Small intestine (tissue), 7 donors: ENCODE measurements at regions not wholly inside any gene's neighbourhood (a gene's known extent, or its start where the extent isn't known, plus 50 kb on each side); places are given as distances from the start of the nearest gene placed in this dataset.

Experiments
- DNase-seq, 2 donors: peaks; one replicate each; pipeline versions ENCODE4 v3.0.0 to v3.0.0-alpha.2; 2013
- FAIRE-seq: peaks from 2 replicates; lab custom pipeline; 2012; peaks lifted over from hg19 to GRCh38; lab: Jason Lieb, UNC
- H3K27ac ChIP-seq, 3 donors: one replicate each; pipeline ENCODE4 v1.5.1; 2013; ENCODE audit warnings: low read length in 2 of 3, mild to moderate bottlenecking in 2 of 3, control low read depth in 1 of 3, inconsistent platforms in 1 of 3, low read depth in 1 of 3, moderate library complexity in 1 of 3
- H3K27me3 ChIP-seq, 3 donors: one replicate each; pipeline ENCODE4 v1.6.1; 2013; ENCODE audit warnings: low read length in 3 of 3, inconsistent platforms in 1 of 3; ENCODE audit not compliant: control insufficient read depth in 3 of 3, insufficient read depth in 3 of 3
- H3K36me3 ChIP-seq, 3 donors: one replicate each; pipeline ENCODE4 v1.6.1; 2013; ENCODE audit warnings: low read length in 3 of 3, inconsistent platforms in 1 of 3, low read depth in 1 of 3, mild to moderate bottlenecking in 1 of 3, moderate library complexity in 1 of 3; ENCODE audit not compliant: control insufficient read depth in 3 of 3, insufficient read depth in 2 of 3
- H3K4me1 ChIP-seq, 3 donors: one replicate each; pipeline ENCODE4 v1.6.1; 2013; ENCODE audit warnings: low read length in 2 of 3, inconsistent platforms in 1 of 3, low read depth in 1 of 3, mild to moderate bottlenecking in 1 of 3, moderate library complexity in 1 of 3; ENCODE audit not compliant: control insufficient read depth in 3 of 3, insufficient read depth in 2 of 3
- H3K4me3 ChIP-seq, 3 donors: one replicate each; pipeline ENCODE4 v1.5.1; 2013; ENCODE audit warnings: low read length in 3 of 3, control low read depth in 1 of 3, inconsistent platforms in 1 of 3, low read depth in 1 of 3, mild to moderate bottlenecking in 1 of 3, moderate library complexity in 1 of 3
- H3K9me3 ChIP-seq, 2 donors: one replicate each; pipeline ENCODE4 v1.6.1; 2013; ENCODE audit warnings: low read depth in 1 of 2, low read length in 1 of 2; ENCODE audit not compliant: control insufficient read depth in 2 of 2, insufficient read depth in 1 of 2
- WGBS, 3 donors: extraction: QIAGEN DNeasy Blood & Tissue Kit; methylation state at CpG; one replicate each; pipeline ENCODE4 v1.1.7; 2013; 5-methylcytosine and 5-hydroxymethylcytosine counted together
- donor health status: healthy with polysubstance abuse.
- donor health status: control.
- donor health status: control.
- donor health status: Bipolar disorder and iron deficiency.
- donor health status: healthy.

DNA sequence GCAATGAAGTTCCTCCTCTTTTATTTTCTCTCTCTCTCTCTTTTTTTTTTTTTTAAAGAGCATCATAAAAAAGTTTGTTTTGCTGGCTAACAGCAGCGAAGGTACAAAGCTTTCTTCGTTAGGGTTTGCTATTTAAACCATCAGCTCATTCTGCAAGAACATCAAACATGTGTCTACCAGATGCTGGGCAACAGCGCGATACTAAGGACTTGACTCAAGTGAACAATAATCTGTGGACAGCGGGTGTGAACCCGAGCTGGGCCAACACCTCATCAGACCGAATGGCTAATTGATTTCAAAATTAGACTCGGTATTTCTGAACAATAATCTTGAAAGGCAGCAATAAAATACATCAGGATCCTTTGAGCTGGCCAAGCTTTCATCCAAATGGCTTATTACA is 246.4 kb downstream of the FBXO8 start:
- H3K4me3 ChIP-seq: no peak overlapping the region
- H3K36me3 ChIP-seq: no peaks in the 10 kb centered on the region
- H3K4me1 ChIP-seq: no peaks in the 10 kb centered on the region
- 77 to 88% (median 83%) methylated on average over 8 of the region's 8 CpGs for WGBS, 3 donors
- H3K27ac ChIP-seq: no peak overlapping the region
- DNase-seq (no peak), FAIRE-seq (no peak)
- H3K9me3 ChIP-seq: no peaks in the 10 kb centered on the region
- no peaks in the 10 kb centered on the region for H3K27me3 ChIP-seq

- H3K27me3 ChIP-seq: no peaks in the 10 kb centered on the region
- DNase-seq (no peak), FAIRE-seq (no peak)
- H3K36me3 ChIP-seq: no peaks in the 10 kb centered on the region
- no peaks in the 10 kb centered on the region for H3K9me3 ChIP-seq
- no peak overlapping the region for H3K27ac ChIP-seq
- no peak overlapping the region for H3K4me3 ChIP-seq
- WGBS, 3 donors: 72 to 81% (median 77%) methylated on average over 4 of the region's 4 CpGs
- no peaks in the 10 kb centered on the region for H3K4me1 ChIP-seq
Observed at GRCh38 chr4:174036576-174036975, 246.9 kb downstream of the FBXO8 start.

GRCh38 chr4:174036111-174036510 is 247.4 kb downstream of the FBXO8 start:
- DNase-seq (no peak), FAIRE-seq (no peak)
- Histone ChIP-seq H3K27ac (no peak overlapping the region), H3K9me3 (no peaks in the 10 kb centered on the region), H3K4me1 (no peaks in the 10 kb centered on the region), H3K4me3 (no peak overlapping the region), H3K36me3 (no peaks in the 10 kb centered on the region), H3K27me3 (no peaks in the 10 kb centered on the region)
- WGBS, 3 donors: 46 to 55% (median 47%) methylated on average over 2 of the region's 2 CpGs

DNA sequence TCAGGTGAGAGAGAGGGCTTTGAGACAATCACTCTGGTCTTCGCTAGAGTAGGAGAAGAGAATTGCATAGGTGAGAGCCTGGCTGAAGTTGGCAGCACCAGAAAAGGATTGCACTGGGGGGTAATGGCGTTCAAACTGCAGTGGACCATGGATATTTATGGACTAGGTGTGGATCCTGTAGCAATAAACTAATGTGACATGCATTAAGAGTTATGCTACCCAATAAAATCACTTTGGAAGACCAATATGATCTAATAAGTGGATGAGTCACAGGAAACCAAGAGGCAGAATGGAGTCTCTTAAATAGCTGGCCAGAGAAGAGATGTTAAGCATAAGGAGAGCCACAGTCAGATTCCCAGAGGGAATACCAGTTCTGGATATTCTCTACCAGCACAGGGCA is 259.8 kb downstream of the FBXO8 start:
- WGBS, 3 donors: 45 to 57% (median 46%) methylated on average over 2 of the region's 2 CpGs
- no peak for FAIRE-seq
- H3K27ac ChIP-seq: no peak overlapping the region
- no peak for DNase-seq
- no peaks in the 10 kb centered on the region for H3K27me3 ChIP-seq
- no peaks in the 10 kb centered on the region for H3K36me3 ChIP-seq
- H3K4me1 ChIP-seq: no peaks in the 10 kb centered on the region
- H3K4me3 ChIP-seq: no peak overlapping the region
- H3K9me3 ChIP-seq: no peaks in the 10 kb centered on the region

- H3K4me3 ChIP-seq: no peak overlapping the region
- FAIRE-seq (no peak), DNase-seq (no peak)
- no peaks in the 10 kb centered on the region for H3K4me1 ChIP-seq
- H3K36me3 ChIP-seq: no peaks in the 10 kb centered on the region
- no peak overlapping the region for H3K27ac ChIP-seq
- 76 to 87% (median 77%) methylated on average over 7 of the region's 7 CpGs for WGBS, 3 donors
- H3K9me3 ChIP-seq: no peaks in the 10 kb centered on the region
- H3K27me3 ChIP-seq: no peaks in the 10 kb centered on the region
Observed at GRCh38 chr4:174018236-174018635, 265.2 kb downstream of the FBXO8 start.

DNA sequence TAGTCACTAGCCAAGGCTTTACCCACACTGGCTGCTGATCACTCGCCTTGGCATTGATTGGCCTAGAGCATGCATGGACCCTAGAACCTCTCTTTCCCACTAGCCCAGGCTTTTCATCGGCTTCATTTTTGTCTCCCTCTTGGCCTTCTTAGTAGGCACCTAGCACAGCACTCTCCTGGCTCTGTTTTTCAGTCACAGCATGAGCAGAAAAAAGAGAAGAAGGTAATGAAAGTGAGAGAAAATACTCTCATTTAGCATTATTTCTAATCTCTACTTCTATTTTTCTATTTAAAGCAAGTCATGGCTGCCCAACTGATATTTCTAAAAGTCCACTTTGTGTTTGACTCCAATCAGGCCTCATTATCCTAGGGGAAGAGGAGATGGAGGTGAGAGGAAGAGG is 267.2 kb downstream of the FBXO8 start:
- Histone ChIP-seq H3K4me1 (no peaks in the 10 kb centered on the region), H3K27ac (no peak overlapping the region), H3K27me3 (no peaks in the 10 kb centered on the region), H3K36me3 (no peaks in the 10 kb centered on the region), H3K9me3 (no peaks in the 10 kb centered on the region), H3K4me3 (no peak overlapping the region)
- no peak for FAIRE-seq
- DNase-seq: no peak
- 65 to 89% (median 88%) methylated on average over 2 of the region's 2 CpGs for WGBS, 3 donors

DNA sequence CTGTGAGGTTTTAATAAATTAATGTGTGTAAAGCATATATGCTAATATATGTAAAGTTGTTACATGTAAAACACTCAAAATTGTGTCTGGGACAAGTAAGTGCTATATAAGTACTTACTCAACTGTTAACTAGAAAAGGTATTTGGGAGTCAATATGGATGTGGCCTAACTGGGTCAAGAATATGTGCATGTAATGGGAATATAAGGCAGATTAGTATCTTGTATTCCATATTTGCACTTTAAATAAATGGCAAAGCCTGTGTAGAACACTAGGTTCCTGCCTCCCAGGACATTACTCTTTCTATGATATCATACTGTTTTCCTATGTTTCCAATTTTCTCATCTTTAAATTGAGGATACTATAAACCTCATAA is 270.6 kb downstream of the FBXO8 start:
- no peaks in the 10 kb centered on the region for H3K36me3 ChIP-seq
- H3K9me3 ChIP-seq: no peaks in the 10 kb centered on the region
- no peak for DNase-seq
- no peaks in the 10 kb centered on the region for H3K4me1 ChIP-seq
- H3K27ac ChIP-seq: no peak overlapping the region
- no peak for FAIRE-seq
- no peak overlapping the region for H3K4me3 ChIP-seq
- no peaks in the 10 kb centered on the region for H3K27me3 ChIP-seq

GRCh38 chr4:174012135-174012885 is 271.2 kb downstream of the FBXO8 start:
- DNase-seq (no peak), FAIRE-seq (no peak)
- H3K9me3 ChIP-seq: no peaks in the 10 kb centered on the region
- no peaks in the 10 kb centered on the region for H3K4me1 ChIP-seq
- WGBS, 3 donors: 46 to 69% (median 65%) methylated on average over 4 of the region's 4 CpGs
- no peak overlapping the region for H3K4me3 ChIP-seq
- no peaks in the 10 kb centered on the region for H3K27me3 ChIP-seq
- no peak overlapping the region for H3K27ac ChIP-seq
- H3K36me3 ChIP-seq: no peaks in the 10 kb centered on the region

DNA sequence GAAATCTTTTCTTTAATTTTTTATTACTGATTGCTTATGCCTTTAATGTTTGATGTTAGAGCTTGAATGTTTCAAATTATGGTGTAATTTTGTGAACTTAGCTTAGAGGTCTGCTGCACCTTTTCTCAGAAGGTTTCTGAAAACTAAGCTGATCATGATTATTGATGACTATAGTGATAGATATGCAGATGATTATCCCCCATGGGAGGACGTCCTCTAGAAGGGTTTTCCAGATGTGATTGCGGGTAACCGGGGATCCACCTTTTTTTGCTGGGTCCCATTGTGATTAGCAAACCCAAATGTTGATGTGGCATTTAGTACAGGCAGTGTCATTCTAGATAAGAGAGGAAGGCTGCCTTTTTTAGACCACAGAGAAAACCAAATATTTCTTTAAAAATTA is 272.9 kb downstream of the FBXO8 start:
- no peaks in the 10 kb centered on the region for H3K27me3 ChIP-seq
- no peak for FAIRE-seq
- no peaks in the 10 kb centered on the region for H3K36me3 ChIP-seq
- no peak overlapping the region for H3K27ac ChIP-seq
- H3K4me3 ChIP-seq: no peak overlapping the region
- no peaks in the 10 kb centered on the region for H3K4me1 ChIP-seq
- WGBS, 3 donors: 66 to 71% (median 70%) methylated on average over 3 of the region's 3 CpGs
- no peaks in the 10 kb centered on the region for H3K9me3 ChIP-seq
- no peak for DNase-seq
